ENCODE measurements at regions not wholly inside any gene's neighbourhood (a gene's known extent, or its start where the extent isn't known, plus 50 kb on each side); places are given as distances from the start of the nearest gene placed in this dataset.

GRCh38 chr5:117652958-117653280 lies 1078.3 kb upstream of the SEMA6A start:
- TF ChIP-seq MYC (IDR thresholded peaks at IDR 0.05; ENCODE audit: low read depth, low read length) = no peak
- TF ChIP-seq POLR2A (IDR thresholded peaks at IDR 0.05; ENCODE audit: low read depth, low read length) = no peak
- no peak for TF ChIP-seq EZH2 (IDR thresholded peaks at IDR 0.05; ENCODE audit: borderline replicate concordance, low read depth, low read length, severe bottlenecking)
- TF ChIP-seq GATA2 (IDR thresholded peaks at IDR 0.05; ENCODE audit: insufficient read depth, insufficient read length, low read depth, low read length) = no peak
- no peak for TF ChIP-seq FOS (IDR thresholded peaks at IDR 0.05; ENCODE audit: borderline replicate concordance, insufficient read depth, low read length)
- no peaks in the 10 kb centered on the region for H3K36me3 ChIP-seq (ENCODE audit: control insufficient read depth in 2 of 2, extremely low read depth in 1 of 2, insufficient read depth in 2 of 2, low read length in 2 of 2)
- no peaks in the 10 kb centered on the region for H3K9me3 ChIP-seq (replicated peaks; ENCODE audit: control insufficient read depth, insufficient read depth, low read length)
- intact Hi-C loops (cut with micrococcal nuclease) = no loop called here
- CTCF ChIA-PET = no interaction called here
- FAIRE-seq = no peak
- BruUV-seq (replicated peaks) = no TSS peak
- H3K4me3 ChIP-seq (replicated peaks in 1 of 3; ENCODE audit: insufficient read depth in 1 of 3, low read depth in 1 of 3, low read length in 3 of 3) = no peak overlapping the region
- no peaks in the 10 kb centered on the region for H3K4me1 ChIP-seq (ENCODE audit: control insufficient read depth, extremely low read depth, insufficient read depth, low read length)
- no peaks in the 10 kb centered on the region for H3K79me2 ChIP-seq (ENCODE audit: control insufficient read depth, insufficient read depth, low read length)
- H4K20me1 ChIP-seq (replicated peaks; ENCODE audit: control insufficient read depth, extremely low read depth, insufficient read depth, low read length) = no peaks in the 10 kb centered on the region
- no peak overlapping the region for H3K27ac ChIP-seq (ENCODE audit: insufficient read depth, low read depth, low read length)
- H2AFZ ChIP-seq (ENCODE audit: low read depth, low read length) = no peak overlapping the region
- no peak overlapping the region for H3K4me2 ChIP-seq (ENCODE audit: insufficient read depth, low read length)
- dilution Hi-C loops (cut with MboI; ENCODE audit: extremely low pct_ligation_motif_present, low sequenced_read_pairs) = no loop called here
- no peak for DNase-seq (ENCODE audit: low read depth, low spot score)
- no peak overlapping the region for H3K9ac ChIP-seq (replicated peaks; ENCODE audit: extremely low read depth, insufficient read depth, low read length)
- POLR2A ChIA-PET = no interaction called here
- H3K27me3 ChIP-seq (ENCODE audit: control insufficient read depth in 2 of 2, insufficient read depth in 2 of 2, low read length in 2 of 2) = no peaks in the 10 kb centered on the region
- no peaks in the 10 kb centered on the region for H3K9me1 ChIP-seq (replicated peaks; ENCODE audit: control insufficient read depth, extremely low read depth, insufficient read depth, low read length)

GRCh38 chr5:117652036-117652957 lies 1077.7 kb upstream of the SEMA6A start:
- no peaks in the 10 kb centered on the region for H3K79me2 ChIP-seq (ENCODE audit: control insufficient read depth, insufficient read depth, low read length)
- no peak overlapping the region for H3K4me3 ChIP-seq (replicated peaks in 1 of 3; ENCODE audit: insufficient read depth in 1 of 3, low read depth in 1 of 3, low read length in 3 of 3)
- no peak overlapping the region for H2AFZ ChIP-seq (ENCODE audit: low read depth, low read length)
- no peak for DNase-seq (ENCODE audit: low read depth, low spot score)
- intact Hi-C loops (cut with micrococcal nuclease) (no loop called here), dilution Hi-C loops (cut with MboI; ENCODE audit: extremely low pct_ligation_motif_present, low sequenced_read_pairs) (no loop called here)
- ChIA-PET CTCF (no interaction called here), POLR2A (no interaction called here)
- no peak overlapping the region for H3K4me2 ChIP-seq (ENCODE audit: insufficient read depth, low read length)
- H3K27me3 ChIP-seq (ENCODE audit: control insufficient read depth in 2 of 2, insufficient read depth in 2 of 2, low read length in 2 of 2) = no peaks in the 10 kb centered on the region
- no peaks in the 10 kb centered on the region for H4K20me1 ChIP-seq (replicated peaks; ENCODE audit: control insufficient read depth, extremely low read depth, insufficient read depth, low read length)
- no peak for FAIRE-seq
- no peaks in the 10 kb centered on the region for H3K9me1 ChIP-seq (replicated peaks; ENCODE audit: control insufficient read depth, extremely low read depth, insufficient read depth, low read length)
- H3K4me1 ChIP-seq (ENCODE audit: control insufficient read depth, extremely low read depth, insufficient read depth, low read length) = no peaks in the 10 kb centered on the region
- H3K9me3 ChIP-seq (replicated peaks; ENCODE audit: control insufficient read depth, insufficient read depth, low read length) = no peaks in the 10 kb centered on the region
- TF ChIP-seq POLR2AphosphoS5 (IDR thresholded peaks at IDR 0.05; ENCODE audit: insufficient read depth, low read depth, low read length) (no peak), MYC (IDR thresholded peaks at IDR 0.05; ENCODE audit: low read depth, low read length) (no peak), JUN (IDR thresholded peaks at IDR 0.05; ENCODE audit: borderline replicate concordance, insufficient read depth, insufficient read length, low read depth) (no peak), MAX (IDR thresholded peaks at IDR 0.05; ENCODE audit: insufficient read depth, insufficient read length) (no peak), EZH2 (IDR thresholded peaks at IDR 0.05; ENCODE audit: borderline replicate concordance, low read depth, low read length, severe bottlenecking) (no peak), GATA2 (IDR thresholded peaks at IDR 0.05; ENCODE audit: insufficient read depth, insufficient read length, low read depth, low read length) (no peak), CTCF (IDR thresholded peaks at IDR 0.05; ENCODE audit: extremely low read depth in 1 of 2, insufficient read depth in 1 of 2, low read depth in 1 of 2, low read length in 2 of 2) (no peak), FOS (IDR thresholded peaks at IDR 0.05; ENCODE audit: borderline replicate concordance, insufficient read depth, low read length) (no peak), POLR2A (IDR thresholded peaks at IDR 0.05; ENCODE audit: low read depth, low read length) (no peak)
- H3K27ac ChIP-seq (ENCODE audit: insufficient read depth, low read depth, low read length) = no peak overlapping the region
- no peak overlapping the region for H3K9ac ChIP-seq (replicated peaks; ENCODE audit: extremely low read depth, insufficient read depth, low read length)
- no TSS peak for BruUV-seq (replicated peaks)
- H3K36me3 ChIP-seq (ENCODE audit: control insufficient read depth in 2 of 2, extremely low read depth in 1 of 2, insufficient read depth in 2 of 2, low read length in 2 of 2) = no peaks in the 10 kb centered on the region
